Brain pericyte (primary cell): ENCODE measurements at regions not wholly inside any gene's neighbourhood (a gene's known extent, or its start where the extent isn't known, plus 50 kb on each side); places are given as distances from the start of the nearest gene placed in this dataset.
"Not testable (repeated sequence)": the region's sequence is repeated elsewhere in the genome, so short reads cannot be mapped to it uniquely, and the experiment has no call there.

Source experiments
- DNase-seq: peaks from one replicate; pipeline ENCODE4 v3.0.0-alpha.2; 2012; ENCODE audit warnings: low read depth, low spot score

DNA sequence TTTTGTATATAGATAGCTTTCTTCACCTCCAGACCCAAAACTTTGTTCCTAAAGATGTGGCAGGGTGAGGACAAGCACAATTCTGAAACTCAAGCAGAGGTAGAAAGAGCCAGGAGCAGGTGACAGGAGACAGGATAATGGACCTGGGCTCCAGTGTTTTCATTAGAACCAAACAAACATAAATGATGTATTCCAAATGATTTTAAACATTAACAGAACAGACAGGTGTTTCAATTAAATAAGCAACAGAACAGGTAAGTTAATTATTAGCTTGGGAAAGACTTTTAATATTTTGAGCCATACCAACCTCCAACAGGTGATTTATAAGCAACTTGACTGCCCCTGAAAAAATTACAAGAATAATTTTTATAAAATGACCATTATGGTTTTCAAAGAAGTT is 459.4 kb upstream of the LCORL start:
- no peak for DNase-seq

DNA sequence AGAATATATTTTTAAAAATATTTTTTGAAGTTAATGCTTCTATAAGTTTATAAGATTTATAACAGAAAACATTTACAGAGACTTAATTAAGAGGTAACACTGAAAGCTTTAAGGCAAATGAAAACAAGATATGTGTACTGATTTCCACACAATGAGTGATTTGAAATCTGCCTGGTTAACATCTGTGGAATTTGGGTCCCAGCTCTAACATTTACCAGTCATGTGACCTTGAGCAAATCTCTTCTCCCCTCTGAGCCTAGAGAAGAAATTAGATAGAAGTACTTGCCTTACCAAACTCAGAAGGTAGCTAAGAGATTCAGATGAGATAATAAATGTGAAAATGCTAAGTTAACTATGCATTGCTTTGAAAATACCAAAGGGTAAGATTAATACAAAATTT is 458.8 kb upstream of the LCORL start:
- DNase-seq = no peak

DNA sequence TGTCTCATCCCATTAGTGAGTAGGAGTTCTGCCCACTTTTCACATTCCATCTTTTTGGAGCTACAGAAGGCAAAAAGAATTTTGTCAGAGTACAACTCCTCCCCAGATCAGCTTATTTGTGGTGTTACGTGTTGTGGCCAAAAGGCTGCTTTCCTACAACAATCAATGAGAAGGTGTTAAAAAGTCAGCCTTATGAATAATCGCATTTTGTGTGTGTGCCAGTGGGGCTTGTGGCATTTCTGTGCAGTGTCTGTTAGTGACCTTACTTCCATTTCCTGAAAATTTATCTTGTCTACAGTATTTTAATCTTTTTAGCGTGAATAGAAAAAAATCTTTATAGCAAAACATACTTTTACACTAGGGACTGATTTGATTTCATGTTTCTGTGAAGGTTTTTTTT is 458.3 kb upstream of the LCORL start:
- no peak for DNase-seq

DNA sequence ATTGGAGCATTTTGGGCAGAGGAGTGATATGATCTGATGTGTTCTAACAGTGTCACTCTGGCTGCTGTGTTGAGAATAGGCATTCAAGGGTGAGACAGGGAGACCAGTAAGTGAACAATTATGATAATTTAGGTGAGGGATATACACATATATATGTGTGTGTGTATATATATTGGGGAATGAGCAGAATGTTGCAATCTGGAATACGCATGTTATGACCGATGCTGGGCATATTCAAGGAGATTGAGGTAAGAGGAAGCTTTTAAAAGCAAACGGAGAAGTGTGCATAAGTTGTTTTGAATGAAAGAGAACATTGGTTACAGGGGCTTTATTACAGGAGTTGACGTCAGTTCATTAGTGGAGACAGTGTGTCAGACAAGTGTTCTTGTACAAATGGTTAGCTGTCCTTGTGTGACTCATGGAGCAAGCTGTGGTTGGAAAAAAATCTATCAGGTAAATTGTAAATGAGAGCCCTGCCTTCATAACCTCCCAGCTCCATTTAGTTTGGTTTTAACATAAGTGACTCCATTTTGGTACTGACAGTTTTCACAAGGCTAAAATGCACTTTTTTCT is 442.5 kb upstream of the LCORL start:
- DNase-seq = no peak

DNA sequence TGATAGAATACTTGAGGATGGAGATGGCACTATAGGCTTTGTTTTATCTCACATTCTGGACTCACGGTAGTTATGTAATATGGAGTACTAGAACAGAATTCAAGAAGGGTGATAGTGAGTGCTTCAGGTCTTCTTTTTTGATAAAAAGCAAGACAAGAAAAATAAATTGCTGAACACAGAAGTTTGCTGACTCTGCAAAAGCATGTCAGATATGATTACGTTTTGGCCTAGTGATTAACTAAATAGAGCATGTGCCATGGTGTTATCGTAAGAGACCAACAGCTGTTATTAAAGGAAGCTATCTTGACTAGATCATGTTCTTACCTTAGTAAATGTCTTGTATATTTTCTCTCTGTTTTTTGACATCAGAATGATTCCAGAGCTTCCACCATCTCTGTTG is 436.9 kb upstream of the LCORL start:
- no peak for DNase-seq

DNA sequence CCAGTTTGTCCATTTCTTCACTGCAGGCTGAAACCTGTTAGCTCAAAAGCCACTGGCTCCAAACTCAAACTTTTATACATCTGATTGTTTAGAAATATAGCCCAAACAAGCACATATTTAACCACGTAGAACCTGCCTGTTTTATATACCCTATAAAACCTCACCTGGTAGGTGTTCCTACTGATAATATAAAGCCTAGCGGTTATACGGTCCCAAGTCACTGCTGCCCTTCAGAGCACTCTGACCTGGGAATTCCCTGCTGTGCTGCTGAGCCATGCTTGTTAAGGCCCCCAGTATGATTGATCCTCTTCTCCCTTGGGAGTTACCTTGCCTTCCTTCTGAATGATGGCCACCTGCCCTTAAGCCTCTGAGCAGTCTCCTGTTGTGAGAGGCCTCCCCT is 432.8 kb upstream of the LCORL start:
- no peak for DNase-seq

DNA sequence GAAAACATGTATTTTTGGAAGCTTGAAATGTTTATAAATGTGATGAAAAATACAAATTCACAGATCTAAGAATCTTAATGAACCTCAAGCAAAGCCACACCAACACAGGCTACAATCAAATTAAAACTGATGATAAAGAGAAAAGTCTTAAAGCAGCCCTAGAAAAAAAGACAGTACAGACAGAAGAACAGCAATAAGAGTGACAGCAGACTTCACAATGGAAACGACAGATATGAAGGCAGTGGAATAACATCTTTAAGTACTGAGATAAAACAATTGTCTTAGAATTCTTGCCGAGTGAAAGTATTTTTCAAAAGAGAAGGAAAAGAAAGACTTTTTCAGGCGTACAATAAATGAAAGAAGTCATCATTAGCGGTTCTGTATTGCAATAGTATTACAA is 423.6 kb upstream of the LCORL start:
- DNase-seq = no peak

DNA sequence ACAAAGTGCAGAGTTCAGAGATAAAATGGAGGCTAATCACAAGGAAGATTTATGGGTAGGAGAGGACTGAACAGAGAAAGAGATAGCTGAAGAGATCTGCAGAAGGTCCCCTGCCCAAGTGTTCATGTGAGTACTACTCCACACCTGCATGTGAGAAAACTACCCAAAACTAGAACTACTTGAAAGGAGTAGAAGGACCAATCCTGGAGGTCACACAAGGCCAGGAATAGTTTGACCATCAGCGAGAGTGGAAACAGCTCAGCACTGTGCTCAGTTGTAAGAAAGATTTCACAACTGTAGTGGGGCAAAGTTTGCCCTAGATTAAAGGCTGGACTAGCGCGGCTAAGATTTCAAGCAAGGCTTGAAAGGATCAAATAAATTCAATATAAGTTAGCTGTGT is 422.7 kb upstream of the LCORL start:
- DNase-seq = no peak

DNA sequence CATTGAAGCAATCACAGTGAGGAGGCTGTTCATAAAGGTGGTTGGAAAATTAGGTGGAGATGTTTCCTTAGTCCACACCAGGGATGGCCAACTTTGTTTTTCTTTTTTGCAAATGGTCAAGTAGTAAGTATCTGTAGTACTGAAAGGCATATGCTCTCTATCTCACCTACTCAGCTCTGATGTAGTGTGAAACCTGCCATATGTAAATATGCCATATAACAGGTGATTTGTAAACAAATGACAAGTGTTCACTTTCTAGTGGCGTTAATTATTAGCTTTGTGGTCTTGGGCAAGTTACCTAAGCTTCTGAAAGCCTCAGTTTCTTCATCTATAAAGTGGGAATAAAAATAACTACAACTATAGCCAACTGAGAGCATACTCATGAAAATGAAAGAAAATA is 421.4 kb upstream of the LCORL start:
- DNase-seq = no peak

DNA sequence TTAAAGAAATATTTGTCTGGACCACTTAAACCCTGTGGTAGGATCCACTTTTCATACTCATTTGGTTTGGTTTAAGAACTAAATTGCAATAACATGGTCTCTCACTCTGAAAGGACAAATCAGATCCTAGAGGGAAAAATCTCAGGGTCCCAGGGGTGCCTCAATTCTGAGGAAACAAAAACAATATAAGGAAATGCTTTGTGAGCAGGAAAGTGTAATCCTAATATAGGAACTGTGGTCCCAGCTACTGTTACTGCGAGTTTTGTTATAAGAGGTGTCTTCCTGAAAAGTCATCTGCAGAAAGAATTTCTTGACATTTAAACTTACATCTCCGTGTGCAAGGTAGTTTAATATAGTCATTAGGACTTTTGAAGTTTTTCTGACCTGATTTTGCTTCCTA is 420.1 kb upstream of the LCORL start:
- no peak for DNase-seq

DNA sequence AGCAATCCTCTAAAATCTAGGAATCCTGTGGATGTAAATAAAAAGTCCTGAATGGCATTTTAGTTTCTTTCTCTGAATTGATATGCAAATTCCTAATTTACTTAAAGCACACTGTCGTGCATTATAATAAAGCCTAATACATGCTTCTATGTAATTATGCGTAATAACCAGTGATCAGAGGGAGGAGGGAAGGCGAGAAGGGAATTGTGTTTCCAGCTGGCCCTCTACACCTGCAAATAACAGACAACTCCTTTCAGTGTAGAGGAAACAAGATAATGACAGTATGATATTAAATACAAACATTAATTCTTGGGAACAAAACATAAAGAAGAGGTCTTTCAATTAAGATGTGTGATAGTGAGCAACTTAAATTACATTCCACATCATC is 419.6 kb upstream of the LCORL start:
- no peak for DNase-seq

DNA sequence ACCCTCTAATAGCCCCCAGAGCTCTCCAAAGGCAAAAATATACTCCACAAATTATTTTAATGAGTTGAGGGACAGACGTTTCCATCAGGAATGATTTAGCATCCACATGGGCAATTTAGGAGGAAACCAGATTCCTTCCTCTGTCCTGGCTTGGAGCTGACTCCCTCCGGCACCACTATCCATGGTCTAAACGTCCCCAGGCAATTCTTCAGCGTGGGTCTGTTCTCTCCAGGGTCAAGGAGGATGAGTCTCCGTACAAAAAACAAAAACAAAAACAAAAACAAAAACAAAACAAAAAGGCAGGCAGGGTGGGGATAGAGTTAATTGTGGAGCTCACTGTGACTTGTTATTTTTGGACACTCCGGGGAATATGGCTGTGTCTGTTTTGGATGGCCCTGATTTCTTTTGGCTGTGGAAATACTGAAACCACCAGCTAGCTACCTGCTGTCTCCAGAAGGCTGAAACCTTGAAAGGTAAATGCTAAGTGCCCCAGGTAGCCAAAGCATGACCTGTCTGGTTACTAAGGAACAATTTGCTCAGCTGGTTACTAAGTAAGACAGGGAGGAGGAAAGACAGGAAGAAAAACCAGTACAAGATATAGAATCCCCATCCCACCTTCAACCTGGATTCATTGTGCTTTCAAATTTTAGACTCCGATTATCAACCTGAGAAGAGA is 419.1 kb upstream of the LCORL start:
- DNase-seq = no peak

DNA sequence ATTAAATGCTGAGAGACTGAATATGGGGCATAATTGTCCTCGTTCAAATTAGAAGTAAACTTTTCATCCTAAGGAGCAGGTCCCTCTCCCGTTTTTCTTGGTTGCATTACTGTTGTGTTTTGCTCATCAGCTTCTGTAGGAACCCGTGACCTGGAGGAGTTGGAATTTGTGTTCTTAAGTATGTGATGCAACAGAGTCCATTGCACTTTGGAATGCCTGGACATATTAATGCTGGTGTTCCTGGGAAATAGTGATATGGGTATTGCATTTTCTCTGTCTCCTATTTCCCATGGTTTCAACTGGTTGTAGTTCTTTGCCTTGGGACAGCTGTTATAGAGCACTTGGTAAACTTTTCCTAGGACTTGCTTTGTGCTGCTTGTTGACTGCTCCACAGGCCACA is 417.8 kb upstream of the LCORL start:
- no peak for DNase-seq

DNA sequence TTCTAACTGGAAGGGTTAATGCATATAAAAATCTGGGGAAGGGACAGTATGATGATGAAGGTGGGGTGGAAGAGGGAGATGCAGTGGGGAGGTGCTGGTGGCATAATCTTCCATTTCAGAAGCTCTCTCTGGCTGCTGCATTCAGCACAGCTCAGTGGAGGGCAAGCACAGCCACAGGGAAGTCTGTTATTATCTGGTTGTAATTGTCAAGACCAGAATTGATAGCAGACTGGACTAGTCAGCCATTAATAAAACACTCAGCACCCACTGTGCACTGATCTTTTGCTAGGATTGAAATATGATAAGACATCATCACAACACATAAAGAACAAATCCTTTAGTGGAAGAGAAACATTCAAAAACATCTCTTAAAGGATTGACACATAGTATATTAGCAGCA is 414.2 kb upstream of the LCORL start:
- no peak for DNase-seq

DNA sequence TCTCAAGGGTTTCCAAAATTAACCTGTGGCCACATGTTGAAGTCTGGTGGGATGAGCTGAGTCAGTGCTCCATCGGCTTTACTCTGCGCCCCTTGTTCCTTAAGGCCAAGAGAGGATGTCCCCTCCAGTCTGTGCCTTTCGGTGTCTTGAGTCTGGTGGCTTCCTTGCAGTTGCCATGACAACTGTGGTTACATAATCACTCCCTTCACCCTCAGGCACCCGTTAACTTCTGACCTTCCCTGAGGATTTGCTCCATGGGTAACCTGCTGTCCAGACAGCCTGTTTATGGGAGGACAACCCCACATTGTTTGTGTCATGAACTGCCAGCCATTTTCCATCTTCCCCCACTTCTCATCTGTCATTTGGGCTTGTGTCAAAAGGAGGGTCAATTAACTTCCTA is 401.1 kb upstream of the LCORL start:
- DNase-seq = no peak

DNA sequence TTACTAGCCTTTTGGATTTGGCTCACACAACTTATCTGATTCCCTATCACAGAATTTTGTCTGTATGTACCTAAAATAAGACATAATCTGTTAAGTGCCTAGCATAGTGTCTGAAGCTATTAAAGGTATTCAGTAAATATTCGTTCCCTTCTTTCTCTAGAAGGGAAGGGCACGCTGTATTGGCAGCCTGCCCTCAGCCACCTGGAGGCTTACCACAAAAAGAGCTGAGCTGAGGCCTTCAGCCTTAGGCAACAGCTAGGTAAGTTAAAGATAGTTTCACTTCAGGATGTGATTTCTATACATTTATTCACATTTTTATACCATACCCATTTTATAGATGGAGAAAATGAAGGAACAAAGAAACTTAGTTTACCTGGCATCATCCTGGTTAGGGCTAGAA is 400.0 kb upstream of the LCORL start:
- no peak for DNase-seq

DNA sequence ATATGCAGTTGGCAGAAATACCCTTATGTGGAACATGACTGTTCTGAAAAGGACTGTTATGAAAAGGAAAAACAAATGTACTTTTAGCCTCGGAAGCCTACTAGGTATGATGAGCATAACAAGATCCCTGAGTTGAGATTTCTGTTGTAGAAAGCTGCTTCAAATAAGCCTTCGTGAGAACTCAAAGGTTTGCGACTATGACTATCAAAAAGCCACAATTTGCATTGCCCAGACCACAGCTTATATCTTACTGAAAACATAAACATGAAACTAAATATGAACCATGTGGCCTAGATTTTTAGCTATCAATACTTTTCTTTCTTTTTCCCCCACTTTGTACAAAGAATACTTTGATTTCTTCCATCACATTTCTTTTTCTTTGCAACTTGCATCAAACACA is 398.2 kb upstream of the LCORL start:
- no peak for DNase-seq

DNA sequence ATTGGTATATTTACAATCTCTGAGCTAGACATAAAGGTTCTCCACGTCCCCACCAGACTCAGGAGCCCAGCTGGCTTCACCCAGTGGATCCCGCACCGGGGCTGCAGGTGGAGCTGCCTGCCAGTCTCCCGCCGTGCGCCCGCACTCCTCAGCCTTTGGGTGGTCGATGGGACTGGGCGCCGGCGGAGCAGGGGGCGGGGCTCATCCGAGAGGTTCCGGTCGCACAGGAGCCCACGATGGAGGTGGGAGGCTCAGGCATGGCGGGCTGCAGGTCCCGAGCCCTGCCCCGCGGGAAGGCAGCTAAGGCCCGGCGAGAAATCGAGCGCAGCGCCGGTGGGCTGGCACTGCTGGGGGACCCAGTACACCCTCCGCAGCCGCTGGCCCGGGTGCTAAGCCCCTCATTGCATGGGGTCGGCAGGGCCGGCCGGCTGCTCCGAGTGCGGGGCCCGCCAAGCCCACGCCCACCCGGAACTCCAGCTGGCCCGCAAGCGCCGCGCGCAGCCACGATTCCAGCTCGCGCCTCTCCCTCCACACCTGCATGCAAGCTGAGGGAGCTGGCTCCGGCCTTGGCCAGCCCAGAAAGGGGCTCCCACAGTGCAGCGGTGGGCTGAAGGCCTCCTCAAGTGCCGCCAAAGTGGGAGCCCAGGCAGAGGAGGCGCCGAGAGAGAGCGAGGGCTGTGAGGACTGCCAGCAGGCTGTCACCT is 396.8 kb upstream of the LCORL start:
- not testable (repeated sequence) for DNase-seq

DNA sequence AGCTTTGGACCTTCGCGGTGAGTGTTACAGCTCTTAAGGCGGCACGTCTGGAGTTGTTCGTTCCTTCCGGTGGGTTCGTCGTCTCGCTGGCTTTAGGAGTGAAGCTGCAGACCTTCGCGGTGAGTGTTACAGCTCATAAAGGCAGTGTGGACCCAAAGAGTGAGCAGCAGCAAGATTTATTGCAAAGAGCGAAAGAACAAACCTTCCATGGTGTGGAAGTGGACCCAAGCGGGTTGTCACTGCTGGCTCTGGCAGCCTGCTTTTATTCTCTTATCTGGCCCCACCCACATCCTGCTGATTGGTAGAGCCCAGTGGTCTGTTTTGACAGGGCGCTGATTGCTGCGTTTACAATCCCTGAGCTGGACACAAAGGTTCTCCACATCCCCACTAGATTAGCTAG is 396.1 kb upstream of the LCORL start:
- DNase-seq = not testable (repeated sequence)

DNA sequence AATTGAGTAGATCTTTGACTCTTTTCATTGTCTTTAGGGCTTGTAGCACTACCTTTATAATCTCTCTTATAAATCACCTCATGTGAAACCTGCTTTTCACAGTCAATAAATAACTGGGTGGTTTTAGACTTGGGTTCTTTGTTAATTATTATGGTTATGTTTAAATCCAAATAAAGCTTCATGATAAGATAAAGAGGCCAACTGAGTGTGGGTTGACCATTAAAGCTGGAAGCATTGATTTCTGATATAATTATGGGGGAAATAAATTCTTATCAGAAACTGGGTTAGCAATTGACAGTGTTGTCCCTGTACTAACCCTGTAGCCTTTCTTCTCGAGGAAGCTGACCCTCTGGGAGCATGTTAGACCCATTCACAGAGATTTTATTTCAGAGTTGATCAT is 384.7 kb upstream of the LCORL start:
- DNase-seq = no peak

DNA sequence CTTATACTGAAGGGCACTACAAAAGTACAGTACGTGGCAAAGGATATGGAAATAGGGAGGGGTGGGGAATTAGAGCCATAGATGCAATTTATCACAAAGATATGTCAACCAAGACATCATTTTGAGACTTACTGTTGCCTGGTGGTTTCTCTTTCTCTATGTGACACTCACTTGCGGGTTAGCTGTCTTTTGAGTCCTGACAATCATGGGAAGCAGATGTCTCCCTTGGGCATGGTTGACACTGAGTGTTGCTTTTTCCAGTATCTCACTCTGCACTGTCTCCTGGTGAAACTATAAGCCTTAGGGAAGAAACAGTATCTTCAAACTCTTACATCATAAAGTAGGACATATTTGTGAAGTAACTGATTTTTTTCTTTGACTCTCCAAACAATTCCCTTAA is 383.5 kb upstream of the LCORL start:
- no peak for DNase-seq

DNA sequence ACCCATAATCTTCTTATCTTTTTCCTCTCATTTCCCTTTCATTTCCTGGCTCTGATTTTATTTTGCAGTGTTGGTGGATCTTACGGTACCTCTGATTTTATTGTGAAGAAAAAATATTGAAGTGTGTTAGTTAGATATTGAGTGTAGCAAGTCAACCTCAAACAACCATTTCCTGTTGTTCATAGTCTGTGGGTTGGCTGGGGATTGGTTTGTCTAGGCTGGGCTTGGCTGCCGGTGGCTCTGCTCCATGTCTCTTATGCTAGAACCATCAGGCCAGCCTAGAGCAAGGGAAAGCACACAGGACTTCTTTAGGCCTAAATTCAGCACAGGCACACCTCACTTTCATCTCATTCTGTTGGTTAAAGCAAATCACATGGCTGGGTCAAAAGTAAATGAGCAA is 383.1 kb upstream of the LCORL start:
- no peak for DNase-seq

DNA sequence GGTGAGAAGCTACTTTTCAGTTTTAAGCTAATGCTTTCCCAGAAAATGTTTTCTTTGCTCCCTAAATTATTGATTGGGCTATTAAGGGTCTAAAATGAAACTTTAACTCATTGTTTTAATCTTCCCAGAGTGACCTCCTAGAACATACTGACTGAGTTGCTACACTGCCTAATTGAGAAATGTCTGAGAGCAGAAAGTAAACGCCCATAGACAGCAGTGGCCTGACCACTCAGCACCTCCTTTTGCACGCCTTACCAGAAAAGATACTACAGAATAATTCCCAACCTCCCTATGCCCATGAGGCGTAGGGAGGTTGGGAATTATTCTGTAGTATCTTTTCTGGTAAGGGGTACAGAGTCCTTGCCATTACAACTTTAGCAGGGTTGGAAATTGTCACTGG is 381.8 kb upstream of the LCORL start:
- no peak for DNase-seq

DNA sequence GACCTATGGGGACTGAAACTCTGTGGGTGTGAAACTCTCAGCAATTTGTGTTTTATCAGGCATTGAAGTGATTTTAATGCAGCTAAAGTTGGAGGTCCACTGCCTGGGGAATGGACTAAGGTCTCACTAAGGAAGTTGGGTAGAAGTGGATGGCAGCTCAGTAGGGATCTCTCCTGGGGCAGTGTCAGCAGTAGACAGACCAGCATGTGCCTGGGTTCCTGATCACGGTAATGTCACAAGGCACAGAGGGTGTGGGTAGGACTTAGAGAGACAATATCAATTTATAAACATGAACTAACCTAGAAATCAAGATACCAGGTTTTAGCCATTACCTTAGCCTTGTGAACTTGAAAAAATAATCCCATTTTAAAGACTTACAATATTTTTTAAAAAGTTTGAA is 380.3 kb upstream of the LCORL start:
- no peak for DNase-seq
